ENCODE measurements at regions not wholly inside any gene's neighbourhood (a gene's known extent, or its start where the extent isn't known, plus 50 kb on each side); places are given as distances from the start of the nearest gene placed in this dataset.

- ATAC-seq (ENCODE audit: insufficient number of reproducible peaks, low FRiP score, low read depth), result no peak
Measured at GRCh38 chr6:144443157-144443556, 158.0 kb downstream of the UTRN start.

GRCh38 chr6:144447472-144447871 lies 162.3 kb downstream of the UTRN start:
- no peaks in the 10 kb centered on the region for H3K4me1 ChIP-seq (ENCODE audit: control insufficient read depth in 1 of 2, low read depth in 2 of 2)
- DNase-seq (ENCODE audit: low spot score), result no peak
- H3K36me3 ChIP-seq, result peaks cover 22% of the 10 kb centered on the region
- no peak overlapping the region for H3K4me3 ChIP-seq
- H3K27me3 ChIP-seq (replicated peaks; ENCODE audit: insufficient read depth), result no peaks in the 10 kb centered on the region
- no peak for ATAC-seq (ENCODE audit: insufficient number of reproducible peaks, low FRiP score, low read depth)
- no peak overlapping the region for H3K27ac ChIP-seq
- TF ChIP-seq CTCF (IDR thresholded peaks at IDR 0.05), result no peak
- H3K9me3 ChIP-seq, result no peaks in the 10 kb centered on the region

More at GRCh38 chr6:144443157-144443556, 158.0 kb downstream of the UTRN start:
- DNase-seq (ENCODE audit: low spot score), result no peak
- Histone ChIP-seq H3K9me3 (no peaks in the 10 kb centered on the region), H3K36me3 (peaks cover 49% of the 10 kb centered on the region), H3K27ac (no peak overlapping the region), H3K27me3 (replicated peaks; ENCODE audit: insufficient read depth) (no peaks in the 10 kb centered on the region), H3K4me1 (ENCODE audit: control insufficient read depth in 1 of 2, low read depth in 2 of 2) (no peaks in the 10 kb centered on the region), H3K4me3 (no peak overlapping the region)
- TF ChIP-seq CTCF (IDR thresholded peaks at IDR 0.05), result no peak

GRCh38 chr6:144449218-144449617 lies 164.1 kb downstream of the UTRN start:
- no peaks in the 10 kb centered on the region for H3K9me3 ChIP-seq
- H3K4me1 ChIP-seq (ENCODE audit: control insufficient read depth in 1 of 2, low read depth in 2 of 2), result no peaks in the 10 kb centered on the region
- ATAC-seq (ENCODE audit: insufficient number of reproducible peaks, low FRiP score, low read depth) (no peak), DNase-seq (ENCODE audit: low spot score) (no peak)
- H3K27me3 ChIP-seq (replicated peaks; ENCODE audit: insufficient read depth), result no peaks in the 10 kb centered on the region
- no peak for TF ChIP-seq CTCF (IDR thresholded peaks at IDR 0.05)
- peaks cover 19% of the 10 kb centered on the region for H3K36me3 ChIP-seq
- H3K4me3 ChIP-seq, result no peak overlapping the region
- no peak overlapping the region for H3K27ac ChIP-seq

- H3K9me3 ChIP-seq, result no peaks in the 10 kb centered on the region
- ATAC-seq (ENCODE audit: insufficient number of reproducible peaks, low FRiP score, low read depth) (no peak), DNase-seq (ENCODE audit: low spot score) (no peak)
- no peak for TF ChIP-seq CTCF (IDR thresholded peaks at IDR 0.05)
- H3K4me3 ChIP-seq, result no peak overlapping the region
- no peaks in the 10 kb centered on the region for H3K4me1 ChIP-seq (ENCODE audit: control insufficient read depth in 1 of 2, low read depth in 2 of 2)
- H3K27me3 ChIP-seq (replicated peaks; ENCODE audit: insufficient read depth), result no peaks in the 10 kb centered on the region
- H3K27ac ChIP-seq, result no peak overlapping the region
- H3K36me3 ChIP-seq, result peaks cover 19% of the 10 kb centered on the region
Measured at GRCh38 chr6:144449911-144450597, 164.9 kb downstream of the UTRN start.

- Histone ChIP-seq H3K4me3 (no peak overlapping the region), H3K9me3 (no peaks in the 10 kb centered on the region), H3K36me3 (peaks cover 21% of the 10 kb centered on the region), H3K27me3 (replicated peaks; ENCODE audit: insufficient read depth) (no peaks in the 10 kb centered on the region), H3K27ac (no peak overlapping the region), H3K4me1 (ENCODE audit: control insufficient read depth in 1 of 2, low read depth in 2 of 2) (no peaks in the 10 kb centered on the region)
- ATAC-seq (ENCODE audit: insufficient number of reproducible peaks, low FRiP score, low read depth), result no peak
- no peak for DNase-seq (ENCODE audit: low spot score)
- TF ChIP-seq CTCF (IDR thresholded peaks at IDR 0.05), result no peak
Measured at GRCh38 chr6:144460327-144461095, 175.4 kb downstream of the UTRN start.
